Kidney (tissue), 13 donors: ENCODE measurements at regions not wholly inside any gene's neighbourhood (a gene's known extent, or its start where the extent isn't known, plus 50 kb on each side); places are given as distances from the start of the nearest gene placed in this dataset.
A peak's percentile ranks its signal among the peaks of the same experiment; 100 is the strongest.

Source experiments
- DNase-seq, 5 donors: peaks; one replicate each; pipeline ENCODE4 v3.0.0-alpha.2; 2013 to 2020
- FAIRE-seq: peaks from 2 replicates; lab custom pipeline; 2012; peaks lifted over from hg19 to GRCh38; lab: Jason Lieb, UNC
- H3K27ac ChIP-seq, 2 donors: one replicate each; pipeline ENCODE4 v1.7.0; 2013; ENCODE audit warnings: low read depth in 2 of 2, low read length in 2 of 2, inconsistent platforms in 1 of 2
- H3K27me3 ChIP-seq: one replicate; pipeline ENCODE4 v1.7.1; 2013; ENCODE audit warnings: low read length, inconsistent platforms; ENCODE audit not compliant: control insufficient read depth, insufficient read depth
- H3K36me3 ChIP-seq, 3 donors: one replicate each; pipeline versions ENCODE4 v1.7.0 to v1.7.1; 2013; ENCODE audit warnings: low read length in 3 of 3, control low read depth in 1 of 3, inconsistent platforms in 1 of 3; ENCODE audit not compliant: insufficient read depth in 3 of 3, control insufficient read depth in 2 of 3
- H3K4me1 ChIP-seq, 3 donors: one replicate each; pipeline versions ENCODE4 v1.7.0 to v1.7.1; 2013; ENCODE audit warnings: low read length in 3 of 3, inconsistent platforms in 1 of 3, low read depth in 1 of 3; ENCODE audit not compliant: control insufficient read depth in 2 of 3, insufficient read depth in 2 of 3
- H3K4me3 ChIP-seq, 3 donors: one replicate each; pipeline versions ENCODE4 v1.7.0 to v1.8.1; 2013; ENCODE audit warnings: low read length in 3 of 3, control low read depth in 1 of 3, inconsistent platforms in 1 of 3
- H3K9ac ChIP-seq, 3 donors: one replicate each; pipeline versions ENCODE4 v1.7.0 to v1.7.1; 2013; ENCODE audit warnings: low read length in 3 of 3, control low read depth in 1 of 3, inconsistent platforms in 1 of 3
- H3K9me3 ChIP-seq, 3 donors: one replicate each; pipeline versions ENCODE4 v1.7.0 to v1.7.1; 2013; ENCODE audit warnings: low read length in 3 of 3, control low read depth in 1 of 3, inconsistent platforms in 1 of 3; ENCODE audit not compliant: control insufficient read depth in 2 of 3, insufficient read depth in 1 of 3
- intact Hi-C: fragments of 100-400 bp; cut with DNase I; formaldehyde crosslinking; loops from one replicate; pipeline ENCODE4 v1.11.1; 2022
- TF ChIP-seq, protein P1 (sequence below): IDR thresholded peaks from 3 replicates; pipeline ENCODE4 v1.5.1; 2012; ENCODE audit warnings: mild to moderate bottlenecking, moderate library complexity, borderline replicate concordance; ENCODE audit not compliant: insufficient read depth; ENCODE audit errors: extremely low read depth
- donor health status: control.
- donor health status: control.
- donor health status: control.
- donor health status: control.
- donor health status: control.
- donor health status: DM: yes; HTN: yes; CAD: no.
- donor health status: Normal renal cell carcinoma (clear cell type).

DNA sequence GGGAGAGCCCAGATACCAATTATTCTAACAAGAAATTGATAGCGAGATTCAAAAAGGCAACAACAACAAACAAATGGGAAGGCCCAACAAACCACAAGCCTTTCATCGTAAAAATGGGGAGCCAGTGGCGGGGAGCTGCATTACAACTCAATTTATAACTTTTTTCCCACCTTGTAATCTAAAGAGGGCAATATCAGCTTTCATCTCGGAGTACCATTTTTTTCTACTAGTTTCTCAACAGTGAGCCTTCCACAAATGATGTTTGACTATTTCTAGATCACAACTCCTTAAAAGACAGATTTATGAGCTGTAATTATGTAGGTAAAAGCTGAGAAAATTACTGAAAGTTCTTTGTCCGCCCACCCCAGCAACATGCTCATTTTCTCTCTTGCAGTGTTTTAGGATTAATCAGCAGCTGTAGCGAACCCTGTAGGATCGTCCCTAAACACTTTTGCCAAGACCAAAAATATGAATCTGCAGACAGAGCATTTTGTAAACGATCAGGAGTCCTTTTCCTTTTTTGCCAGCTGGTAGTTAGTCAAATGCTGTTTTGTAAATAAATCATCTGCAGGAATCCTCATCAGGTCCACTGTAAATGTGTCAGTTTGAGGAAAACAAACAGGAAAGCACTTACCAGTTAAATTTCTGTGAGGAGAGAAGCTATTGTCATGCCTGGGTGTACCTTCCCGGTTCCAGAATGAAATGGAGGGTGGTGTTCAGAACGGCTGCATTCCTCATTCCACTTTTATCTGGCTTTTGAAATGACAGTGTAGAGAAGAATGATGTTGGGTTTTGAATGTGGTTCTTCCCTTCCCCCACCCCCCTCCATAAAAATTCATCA, 53.2 kb downstream of the EEF1B2 start:
- TF ChIP-seq, protein P1, sequence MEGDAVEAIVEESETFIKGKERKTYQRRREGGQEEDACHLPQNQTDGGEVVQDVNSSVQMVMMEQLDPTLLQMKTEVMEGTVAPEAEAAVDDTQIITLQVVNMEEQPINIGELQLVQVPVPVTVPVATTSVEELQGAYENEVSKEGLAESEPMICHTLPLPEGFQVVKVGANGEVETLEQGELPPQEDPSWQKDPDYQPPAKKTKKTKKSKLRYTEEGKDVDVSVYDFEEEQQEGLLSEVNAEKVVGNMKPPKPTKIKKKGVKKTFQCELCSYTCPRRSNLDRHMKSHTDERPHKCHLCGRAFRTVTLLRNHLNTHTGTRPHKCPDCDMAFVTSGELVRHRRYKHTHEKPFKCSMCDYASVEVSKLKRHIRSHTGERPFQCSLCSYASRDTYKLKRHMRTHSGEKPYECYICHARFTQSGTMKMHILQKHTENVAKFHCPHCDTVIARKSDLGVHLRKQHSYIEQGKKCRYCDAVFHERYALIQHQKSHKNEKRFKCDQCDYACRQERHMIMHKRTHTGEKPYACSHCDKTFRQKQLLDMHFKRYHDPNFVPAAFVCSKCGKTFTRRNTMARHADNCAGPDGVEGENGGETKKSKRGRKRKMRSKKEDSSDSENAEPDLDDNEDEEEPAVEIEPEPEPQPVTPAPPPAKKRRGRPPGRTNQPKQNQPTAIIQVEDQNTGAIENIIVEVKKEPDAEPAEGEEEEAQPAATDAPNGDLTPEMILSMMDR, result no peak
- no peak overlapping the region for H3K9ac ChIP-seq
- peaks cover 0 to 3% (median 0%) of the 10 kb centered on the region in 3 donors for H3K4me1 ChIP-seq
- no peaks in the 10 kb centered on the region for H3K9me3 ChIP-seq
- intact Hi-C loops, result no loop called here
- FAIRE-seq (no peak), DNase-seq (peak in 3 of 5 donors; percentile 24 to 66 (median 54))
- H3K36me3 ChIP-seq, result no peaks in the 10 kb centered on the region
- H3K4me3 ChIP-seq, result peak overlapping the region in 1 of 3 donors; percentile 44
- no peak overlapping the region for H3K27ac ChIP-seq
- no peaks in the 10 kb centered on the region for H3K27me3 ChIP-seq

GRCh38 chr2:206213514-206213845, 53.8 kb downstream of the EEF1B2 start:
- Histone ChIP-seq H3K4me3 (peak overlapping the region in 1 of 3 donors; percentile 44), H3K9ac (no peak overlapping the region), H3K4me1 (peaks cover 0 to 3% (median 0%) of the 10 kb centered on the region in 3 donors), H3K9me3 (no peaks in the 10 kb centered on the region), H3K27me3 (no peaks in the 10 kb centered on the region), H3K27ac (no peak overlapping the region), H3K36me3 (no peaks in the 10 kb centered on the region)
- FAIRE-seq (no peak), DNase-seq (no peak)
- intact Hi-C loops, result no loop called here
- TF ChIP-seq, protein P1, result no peak

GRCh38 chr2:206217166-206217565, 57.3 kb upstream of the ZDBF2 start:
- Histone ChIP-seq H3K36me3 (no peaks in the 10 kb centered on the region), H3K4me3 (no peak overlapping the region), H3K27ac (no peak overlapping the region), H3K9ac (no peak overlapping the region), H3K27me3 (no peaks in the 10 kb centered on the region), H3K9me3 (peaks cover 0 to 2% (median 0%) of the 10 kb centered on the region in 3 donors), H3K4me1 (peaks cover 0 to 3% (median 0%) of the 10 kb centered on the region in 3 donors)
- intact Hi-C loops, result no loop called here
- DNase-seq, result peak in 3 of 5 donors; percentile 19 to 29 (median 21)
- TF ChIP-seq, protein P1, result no peak
- no peak for FAIRE-seq
